Frontal cortex (tissue), 3 donors: ENCODE measurements at regions not wholly inside any gene's neighbourhood (a gene's known extent, or its start where the extent isn't known, plus 50 kb on each side); places are given as distances from the start of the nearest gene placed in this dataset.
"Not testable (repeated sequence)": the region's sequence is repeated elsewhere in the genome, so short reads cannot be mapped to it uniquely, and the experiment has no call there.

Experiments used
- DNase-seq, 2 donors: peaks; one replicate each; pipeline ENCODE4 v3.0.0; 2012; ENCODE audit warnings: low spot score in 2 of 2
- FAIRE-seq: peaks from 2 replicates; lab custom pipeline; 2012; peaks lifted over from hg19 to GRCh38; lab: Jason Lieb, UNC
- donor health status: control.
- donor health status: control.
- donor health status: control.

- FAIRE-seq, result no peak
Measured at GRCh38 chr15:67941648-67942310, 101.9 kb upstream of the RNU6-1 start.

GRCh38 chr15:67943475-67943874 lies 103.6 kb upstream of the RNU6-1 start:
- no peak for FAIRE-seq
- no peak for DNase-seq

More at GRCh38 chr15:67941648-67942310, 101.9 kb upstream of the RNU6-1 start:
- DNase-seq, result no peak

GRCh38 chr15:67944010-67944641 lies 104.3 kb upstream of the RNU6-1 start:
- FAIRE-seq (no peak), DNase-seq (no peak)

- DNase-seq (no peak), FAIRE-seq (no peak)
Measured at GRCh38 chr15:67945131-67945530, 105.3 kb upstream of the RNU6-1 start.

- no peak for FAIRE-seq
- no peak for DNase-seq
Measured at GRCh38 chr15:67945951-67946700, 106.3 kb upstream of the RNU6-1 start.

GRCh38 chr15:67946701-67947100 lies 106.9 kb upstream of the RNU6-1 start:
- FAIRE-seq, result no peak
- no peak for DNase-seq

- FAIRE-seq (no peak), DNase-seq (no peak)
Measured at GRCh38 chr15:67947254-67948039, 106.7 kb upstream of the PIAS1 start.

- FAIRE-seq, result no peak
Measured at GRCh38 chr15:67948215-67948614, 105.9 kb upstream of the PIAS1 start.

GRCh38 chr15:67951187-67951586 lies 102.9 kb upstream of the PIAS1 start:
- not testable (repeated sequence) for FAIRE-seq, DNase-seq

More at GRCh38 chr15:67948215-67948614, 105.9 kb upstream of the PIAS1 start:
- no peak for DNase-seq

GRCh38 chr15:67953299-67953698 lies 100.8 kb upstream of the PIAS1 start:
- FAIRE-seq, result no peak

GRCh38 chr15:67955252-67955651 lies 98.9 kb upstream of the PIAS1 start:
- FAIRE-seq (no peak), DNase-seq (no peak)

More at GRCh38 chr15:67953299-67953698, 100.8 kb upstream of the PIAS1 start:
- no peak for DNase-seq

GRCh38 chr15:67957435-67958132 lies 96.5 kb upstream of the PIAS1 start:
- DNase-seq (no peak), FAIRE-seq (no peak)

GRCh38 chr15:67967871-67968431 lies 86.2 kb upstream of the PIAS1 start:
- no peak for FAIRE-seq
- peak in 1 of 2 donors; percentile 54 for DNase-seq

GRCh38 chr15:67968564-67968963 lies 85.6 kb upstream of the PIAS1 start:
- DNase-seq, result no peak
- no peak for FAIRE-seq

GRCh38 chr15:67968966-67969365 lies 85.1 kb upstream of the PIAS1 start:
- FAIRE-seq (no peak), DNase-seq (no peak)

- no peak for FAIRE-seq
- no peak for DNase-seq
Measured at GRCh38 chr15:67969892-67970291, 84.2 kb upstream of the PIAS1 start.

GRCh38 chr15:67972377-67972776 lies 81.7 kb upstream of the PIAS1 start:
- DNase-seq, result no peak
- no peak for FAIRE-seq

GRCh38 chr15:67973846-67974245 lies 80.3 kb upstream of the PIAS1 start:
- DNase-seq (no peak), FAIRE-seq (no peak)

- FAIRE-seq (no peak), DNase-seq (no peak)
Measured at GRCh38 chr15:67976506-67977073, 77.5 kb upstream of the PIAS1 start.
